Astrocyte (in vitro differentiated cells and primary cell): ENCODE measurements at regions not wholly inside any gene's neighbourhood (a gene's known extent, or its start where the extent isn't known, plus 50 kb on each side); places are given as distances from the start of the nearest gene placed in this dataset.
A peak's percentile ranks its signal among the peaks of the same experiment; 100 is the strongest.

Experiments used
- DNase-seq: peaks from one replicate; pipeline ENCODE4 v3.0.0-alpha.2; 2010; ENCODE audit warnings: low read depth
- FAIRE-seq: peaks from 2 replicates; lab custom pipeline; 2011; peaks lifted over from hg19 to GRCh38; lab: Jason Lieb, UNC
- H2AFZ ChIP-seq: 2 replicates; pipeline ENCODE4 v1.6.0; 2012; ENCODE audit warnings: low read depth, low read length, inconsistent platforms
- H3K27ac ChIP-seq: 2 replicates; pipeline ENCODE4 v1.5.1; 2011; ENCODE audit warnings: low read depth, low read length, inconsistent platforms
- H3K27me3 ChIP-seq: 2 replicates; pipeline ENCODE4 v1.6.0; 2011; ENCODE audit warnings: low read length, inconsistent platforms; ENCODE audit not compliant: insufficient read depth
- H3K36me3 ChIP-seq: 2 replicates; pipeline ENCODE4 v1.5.1; 2011; ENCODE audit warnings: low read length, inconsistent platforms; ENCODE audit not compliant: insufficient read depth
- H3K4me1 ChIP-seq: 2 replicates; pipeline ENCODE4 v1.5.1; 2011; ENCODE audit warnings: low read length, inconsistent platforms; ENCODE audit not compliant: insufficient read depth
- H3K4me2 ChIP-seq: 2 replicates; pipeline ENCODE4 v1.6.0; 2012; ENCODE audit warnings: low read length, inconsistent platforms
- H3K4me3 ChIP-seq: 2 replicates; pipeline ENCODE4 v1.5.1; 2011; ENCODE audit warnings: low read depth, mild to moderate bottlenecking, low read length, inconsistent platforms; ENCODE audit not compliant: insufficient read depth
- H3K79me2 ChIP-seq: 2 replicates; pipeline ENCODE4 v1.6.0; 2012; ENCODE audit warnings: mild to moderate bottlenecking, low read length, inconsistent platforms; ENCODE audit not compliant: insufficient read depth
- H3K9ac ChIP-seq: 2 replicates; pipeline ENCODE4 v1.6.0; 2012; ENCODE audit warnings: mild to moderate bottlenecking, low read length, inconsistent platforms
- H3K9me3 ChIP-seq: 2 replicates; pipeline ENCODE4 v1.5.1; 2012; ENCODE audit warnings: low read depth, mild to moderate bottlenecking, low read length, inconsistent platforms; ENCODE audit not compliant: insufficient read depth
- H4K20me1 ChIP-seq: 2 replicates; pipeline ENCODE4 v1.6.0; 2012; ENCODE audit warnings: low read length, inconsistent platforms; ENCODE audit not compliant: insufficient read depth
- H3K27ac Mint-ChIP-seq: one replicate; pipeline ENCODE4 v1.8.0; 2021; ENCODE audit warnings: mild to moderate bottlenecking, mixed read lengths; ENCODE audit not compliant: unreplicated experiment
- H3K27me3 Mint-ChIP-seq: one replicate; pipeline ENCODE4 v1.8.0; 2021; ENCODE audit warnings: low read depth, mixed read lengths; ENCODE audit not compliant: unreplicated experiment
- H3K36me3 Mint-ChIP-seq: one replicate; pipeline ENCODE4 v1.8.0; 2021; ENCODE audit warnings: low read depth, mixed read lengths; ENCODE audit not compliant: unreplicated experiment
- H3K4me1 Mint-ChIP-seq: one replicate; pipeline ENCODE4 v1.8.0; 2021; ENCODE audit warnings: low read depth, mixed read lengths; ENCODE audit not compliant: unreplicated experiment
- H3K4me3 Mint-ChIP-seq: one replicate; pipeline ENCODE4 v1.8.0; 2021; ENCODE audit warnings: mild to moderate bottlenecking, moderate library complexity, mixed read lengths; ENCODE audit not compliant: unreplicated experiment
- H3K9me3 Mint-ChIP-seq: one replicate; pipeline ENCODE4 v1.8.0; 2021; ENCODE audit warnings: mild to moderate bottlenecking, mixed read lengths; ENCODE audit not compliant: unreplicated experiment
- CTCF ChIP-seq: IDR thresholded peaks from 2 replicates; pipeline ENCODE4 v1.5.1; 2011; ENCODE audit warnings: low read depth, mild to moderate bottlenecking, inconsistent platforms, low read length, moderate library complexity; ENCODE audit not compliant: insufficient read depth
- EZH2 ChIP-seq: IDR thresholded peaks from 2 replicates; pipeline ENCODE4 v1.6.1; 2012; ENCODE audit warnings: mild to moderate bottlenecking, low read length, inconsistent platforms; ENCODE audit not compliant: insufficient read depth

GRCh38 chr4:104811727-104812126 lies 317.0 kb upstream of the CXXC4 start:
- no peak overlapping the region for H2AFZ ChIP-seq
- H3K4me2 ChIP-seq: no peak overlapping the region
- no peak for TF ChIP-seq CTCF
- no peak for TF ChIP-seq EZH2
- no peak overlapping the region for H3K9ac ChIP-seq
- H3K4me1 ChIP-seq: no peaks in the 10 kb centered on the region
- Mint-ChIP-seq H3K27me3 (no peaks in the 10 kb centered on the region), H3K36me3 (no peaks in the 10 kb centered on the region), H3K4me1 (no peaks in the 10 kb centered on the region), H3K9me3 (no peaks in the 10 kb centered on the region), H3K27ac (no peak overlapping the region), H3K4me3 (no peak overlapping the region)
- H3K79me2 ChIP-seq: no peaks in the 10 kb centered on the region
- H3K4me3 ChIP-seq: no peak overlapping the region
- H3K36me3 ChIP-seq: no peaks in the 10 kb centered on the region
- FAIRE-seq: no peak
- no peak overlapping the region for H3K27ac ChIP-seq
- no peaks in the 10 kb centered on the region for H3K9me3 ChIP-seq
- no peaks in the 10 kb centered on the region for H4K20me1 ChIP-seq
- H3K27me3 ChIP-seq: no peaks in the 10 kb centered on the region
- no peak for DNase-seq

GRCh38 chr4:104815665-104816064 lies 321.0 kb upstream of the CXXC4 start:
- Histone ChIP-seq H3K4me3 (no peak overlapping the region), H3K4me2 (no peak overlapping the region), H3K4me1 (no peaks in the 10 kb centered on the region), H3K79me2 (no peaks in the 10 kb centered on the region), H2AFZ (no peak overlapping the region), H3K36me3 (no peaks in the 10 kb centered on the region), H4K20me1 (no peaks in the 10 kb centered on the region), H3K27ac (no peak overlapping the region), H3K9me3 (no peaks in the 10 kb centered on the region), H3K9ac (no peak overlapping the region), H3K27me3 (no peaks in the 10 kb centered on the region)
- FAIRE-seq: no peak
- DNase-seq: peak; percentile 8
- Mint-ChIP-seq H3K9me3 (no peaks in the 10 kb centered on the region), H3K27me3 (no peaks in the 10 kb centered on the region), H3K4me3 (no peak overlapping the region), H3K4me1 (no peaks in the 10 kb centered on the region), H3K36me3 (no peaks in the 10 kb centered on the region), H3K27ac (no peak overlapping the region)
- TF ChIP-seq EZH2: no peak
- no peak for TF ChIP-seq CTCF

GRCh38 chr4:104818579-104818978 lies 323.9 kb upstream of the CXXC4 start:
- H3K9me3 ChIP-seq: no peaks in the 10 kb centered on the region
- Mint-ChIP-seq H3K4me1 (no peaks in the 10 kb centered on the region), H3K9me3 (no peaks in the 10 kb centered on the region), H3K27me3 (no peaks in the 10 kb centered on the region), H3K4me3 (no peak overlapping the region), H3K36me3 (no peaks in the 10 kb centered on the region), H3K27ac (no peak overlapping the region)
- TF ChIP-seq CTCF (no peak), EZH2 (no peak)
- H2AFZ ChIP-seq: no peak overlapping the region
- FAIRE-seq (no peak), DNase-seq (no peak)
- H4K20me1 ChIP-seq: no peaks in the 10 kb centered on the region
- H3K27me3 ChIP-seq: no peaks in the 10 kb centered on the region
- no peak overlapping the region for H3K4me3 ChIP-seq
- H3K27ac ChIP-seq: no peak overlapping the region
- no peaks in the 10 kb centered on the region for H3K4me1 ChIP-seq
- no peaks in the 10 kb centered on the region for H3K36me3 ChIP-seq
- no peak overlapping the region for H3K9ac ChIP-seq
- H3K4me2 ChIP-seq: no peak overlapping the region
- no peaks in the 10 kb centered on the region for H3K79me2 ChIP-seq
